ENCODE measurements at regions not wholly inside any gene's neighbourhood (a gene's known extent, or its start where the extent isn't known, plus 50 kb on each side); places are given as distances from the start of the nearest gene placed in this dataset.

GRCh38 chr15:70266412-70267121 lies 168.8 kb upstream of the TLE3 start:
- no peak for TF ChIP-seq GATA3 (IDR thresholded peaks at IDR 0.05; ENCODE audit: low read depth, low read length)
- no peak for TF ChIP-seq GATA2 (IDR thresholded peaks at IDR 0.05; ENCODE audit: low read depth, low read length)
